GM12878 (cell line): ENCODE measurements at regions not wholly inside any gene's neighbourhood (a gene's known extent, or its start where the extent isn't known, plus 50 kb on each side); places are given as distances from the start of the nearest gene placed in this dataset.

ENCODE experiments used
- ATAC-seq: fragments of 200-7000 bp; cut with Tn5 transposase; 3 replicates; pipeline ENCODE4 v1.9.1; 2020; ENCODE audit warnings: mild to moderate bottlenecking, moderate library complexity
- BruUV-seq: library from RNA; stranded (reverse); fragments of 400-500 nt; replicated peaks from 2 replicates; lab custom pipeline; 2021; lab: Mats Ljungman, UMichigan
- CTCF ChIA-PET: fragments of 300-600 bp; sonication (Branson Sonifier 250); formaldehyde crosslinking; extraction: SDS; loops from one replicate; lab custom pipeline; 2021; ENCODE audit warnings: inconsistent platforms; lab: Yijun Ruan, JAX
- POLR2A ChIA-PET: fragments of 350-600 bp; formaldehyde crosslinking; extraction: SDS; loops from one replicate; lab custom pipeline; 2021; ENCODE audit warnings: inconsistent platforms; lab: Charles Lee
- RAD21 ChIA-PET: fragments of 300-600 bp; sonication (Branson Sonifier 250); formaldehyde crosslinking; loops from one replicate; lab custom pipeline; 2023; ENCODE audit warnings: antibody characterized with exemption; ENCODE audit not compliant: unreplicated experiment; lab: Charles Lee
- SMC1A ChIA-PET: fragments of 300-600 bp; sonication (Branson Sonifier 250); formaldehyde crosslinking; loops from one replicate; lab custom pipeline; 2023; ENCODE audit not compliant: unreplicated experiment, uncharacterized antibody; lab: Charles Lee
- DNase-seq: peaks from one replicate; pipeline ENCODE4 v3.0.0-alpha.2; 2011; ENCODE audit warnings: low read depth, low spot score
- FAIRE-seq: peaks from 3 replicates; lab custom pipeline; 2011; peaks lifted over from hg19 to GRCh38; lab: Jason Lieb, UNC
- H2AFZ ChIP-seq: 2 replicates; pipeline ENCODE4 v1.6.0; 2011; ENCODE audit warnings: low read depth, low read length, control low read depth; ENCODE audit not compliant: control insufficient read depth
- H3K27ac ChIP-seq: 2 replicates; pipeline ENCODE4 v1.5.1; 2011; ENCODE audit warnings: control low read depth; ENCODE audit not compliant: control insufficient read depth, insufficient read depth
- H3K27me3 ChIP-seq, 2 experiments: replicated peaks in 1 of 2; 2 replicates each; pipeline versions ENCODE4 v1.6.0 to v1.6.1; 2011; ENCODE audit warnings: low read length in 1 of 2; ENCODE audit not compliant: control insufficient read depth in 2 of 2, insufficient read depth in 2 of 2
- H3K36me3 ChIP-seq, 2 experiments: 2 replicates each; pipeline ENCODE4 v1.5.1; 2011; ENCODE audit warnings: low read length in 1 of 2; ENCODE audit not compliant: control insufficient read depth in 2 of 2, insufficient read depth in 2 of 2
- H3K4me1 ChIP-seq: 2 replicates; pipeline ENCODE4 v1.6.1; 2011; ENCODE audit warnings: mild to moderate bottlenecking, low read length, moderate library complexity, mixed read lengths; ENCODE audit not compliant: control insufficient read depth, insufficient read depth
- H3K4me2 ChIP-seq: 2 replicates; pipeline ENCODE4 v1.6.0; 2011; ENCODE audit warnings: control low read depth; ENCODE audit not compliant: control insufficient read depth, insufficient read depth
- H3K4me3 ChIP-seq: fragments of 200-600 bp; sonication (generic); 2 replicates; pipeline ENCODE4 v1.5.1; 2016
- H3K79me2 ChIP-seq: 2 replicates; pipeline ENCODE4 v1.6.0; 2011; ENCODE audit warnings: low read length; ENCODE audit not compliant: control insufficient read depth, insufficient read depth
- H3K9ac ChIP-seq: 2 replicates; pipeline ENCODE4 v1.8.0; 2011; ENCODE audit warnings: low read length, control low read depth, mixed read lengths; ENCODE audit not compliant: control insufficient read depth, insufficient read depth
- H3K9me3 ChIP-seq: replicated peaks from 3 replicates; pipeline ENCODE4 v1.5.1; 2011; ENCODE audit warnings: mild to moderate bottlenecking, low read length; ENCODE audit not compliant: control insufficient read depth, insufficient read depth
- H4K20me1 ChIP-seq: 2 replicates; pipeline ENCODE4 v1.6.0; 2011; ENCODE audit not compliant: control insufficient read depth, insufficient read depth
- CEBPZ ChIP-seq: fragments of 150-350 bp; IDR thresholded peaks from 2 replicates; pipeline ENCODE4 v1.6.1; 2016; ENCODE audit warnings: low read depth, low read length
- EED ChIP-seq: sonication (generic); IDR thresholded peaks from 2 replicates; pipeline ENCODE4 v1.6.1; 2016; ENCODE audit warnings: antibody characterized with exemption, low read depth
- EGR1 ChIP-seq, 2 experiments: IDR thresholded peaks; 1 replicate in 1 of 2; 2 replicates in 1 of 2; pipeline ENCODE4 v1.6.1; 2011 to 2012; ENCODE audit warnings: low read depth in 2 of 2, low read length in 2 of 2, borderline replicate concordance in 1 of 2, mild to moderate bottlenecking in 1 of 2, moderate library complexity in 1 of 2
- EP300 ChIP-seq, 2 experiments: fragments of 150-350 bp in 1 of 2; IDR thresholded peaks; 2 replicates each; pipeline ENCODE4 v1.6.1; 2011 to 2012; ENCODE audit warnings: low read depth in 2 of 2, low read length in 2 of 2, borderline replicate concordance in 1 of 2, improper control_type of control experiment in 1 of 2, inconsistent platforms in 1 of 2; ENCODE audit not compliant: control insufficient read depth in 1 of 2
- ESRRA ChIP-seq: IDR thresholded peaks from 2 replicates; pipeline ENCODE4 v1.6.1; 2012; ENCODE audit warnings: mild to moderate bottlenecking, low read length, improper control_type of control experiment
- FOS ChIP-seq: IDR thresholded peaks from 3 replicates; pipeline ENCODE4 v1.6.1; 2011; ENCODE audit warnings: borderline replicate concordance; ENCODE audit not compliant: insufficient read length; ENCODE audit errors: extremely low read depth
- GATAD2B ChIP-seq: fragments of 450-650 bp; conservative IDR thresholded peaks from 2 replicates; pipeline ENCODE4 v1.6.1; 2017; ENCODE audit warnings: low read depth, mild to moderate bottlenecking, moderate library complexity
- JUNB ChIP-seq: IDR thresholded peaks from 2 replicates; pipeline ENCODE4 v1.6.1; 2016; ENCODE audit warnings: antibody characterized with exemption, mild to moderate bottlenecking
- MAX ChIP-seq: IDR thresholded peaks from 2 replicates; pipeline ENCODE4 v1.6.1; 2012; ENCODE audit warnings: low read depth, low read length, improper control_type of control experiment
- MEF2A ChIP-seq: IDR thresholded peaks from 2 replicates; pipeline ENCODE4 v1.6.1; 2011; ENCODE audit warnings: low read depth, mild to moderate bottlenecking, low read length, moderate library complexity; ENCODE audit not compliant: insufficient read depth
- PAX8 ChIP-seq: fragments of 450-650 bp; IDR thresholded peaks from 2 replicates; pipeline ENCODE4 v1.6.1; 2017; ENCODE audit warnings: mild to moderate bottlenecking, moderate library complexity
- POLR2AphosphoS2 ChIP-seq: IDR thresholded peaks from 2 replicates; pipeline ENCODE4 v1.6.1; 2011; ENCODE audit warnings: low read depth, mild to moderate bottlenecking, low read length, improper control_type of control experiment, moderate library complexity
- RBBP5 ChIP-seq: fragments of 200-600 bp; sonication (generic); conservative IDR thresholded peaks from 2 replicates; pipeline ENCODE4 v1.6.1; 2016
- REST ChIP-seq: IDR thresholded peaks from 2 replicates; pipeline ENCODE4 v1.6.1; 2012; ENCODE audit warnings: mild to moderate bottlenecking, low read depth, low read length
- SUPT20H ChIP-seq: IDR thresholded peaks from 2 replicates; pipeline ENCODE4 v1.6.1; 2011; ENCODE audit warnings: low read depth, mild to moderate bottlenecking, low read length, moderate library complexity, borderline replicate concordance; ENCODE audit not compliant: control insufficient read depth
- TARDBP ChIP-seq: IDR thresholded peaks from 2 replicates; pipeline ENCODE4 v1.6.1; 2016; ENCODE audit warnings: borderline replicate concordance
- WGBS: methylation state at CpG from one replicate; pipeline ENCODE4 v1.1.6; 2016; ENCODE audit warnings: low lambda C conversion rate; ENCODE audit not compliant: insufficient replicate concordance, insufficient coverage; ENCODE audit errors: missing lambda C conversion rate; 5-methylcytosine and 5-hydroxymethylcytosine counted together
- in situ Hi-C: fragments of 300-500 bp; cut with MboI; formaldehyde crosslinking; loops from 9 replicates; pipeline ENCODE4 v1.14.3; 2018; ENCODE audit warnings: mixed read lengths
- intact Hi-C: fragments of 100-400 bp; cut with micrococcal nuclease; formaldehyde crosslinking; loops from one replicate; pipeline ENCODE4 v1.14.2; 2022; ENCODE audit not compliant: unreplicated experiment

DNA sequence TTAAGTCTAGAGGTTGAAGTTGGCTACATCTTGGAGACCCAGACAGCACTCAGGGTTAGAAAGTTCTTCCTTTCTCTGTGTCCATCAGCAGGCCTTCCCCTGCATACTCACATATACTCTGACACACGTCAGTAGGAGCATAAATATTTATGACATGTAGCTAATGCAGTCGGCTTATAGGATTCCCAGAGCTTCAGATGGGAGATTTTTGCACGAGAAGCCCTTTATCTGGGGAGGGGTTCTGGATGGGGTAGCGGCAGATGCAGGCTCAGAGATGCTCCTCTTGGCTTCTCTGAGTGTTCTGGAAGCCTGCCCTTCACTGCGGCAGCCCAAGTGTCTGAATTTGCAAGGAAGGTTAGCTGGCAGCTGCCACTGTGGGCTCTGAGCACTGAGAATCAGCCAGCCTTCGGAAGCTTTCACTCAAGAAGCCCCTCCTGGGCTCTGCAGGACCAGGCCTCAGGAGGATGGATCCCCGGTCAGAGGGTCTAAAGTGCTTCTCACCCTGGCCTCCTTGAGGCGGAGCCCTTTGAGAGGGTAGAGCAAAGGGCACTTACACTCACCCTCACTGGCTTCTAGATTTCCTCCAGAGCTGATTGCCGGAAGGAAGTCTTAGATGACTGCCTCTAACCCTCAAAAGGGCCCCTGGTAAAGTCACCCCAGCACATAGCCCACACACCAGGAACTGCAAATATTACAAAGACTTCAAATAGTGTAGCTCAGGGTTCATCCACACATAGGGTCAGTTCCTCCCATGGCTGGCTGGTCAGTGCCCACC, 68.1 kb upstream of the NFASC start:
- Histone ChIP-seq H3K9ac (no peak overlapping the region), H2AFZ (no peak overlapping the region), H4K20me1 (no peaks in the 10 kb centered on the region), H3K9me3 (no peaks in the 10 kb centered on the region), H3K4me3 (no peak overlapping the region), H3K79me2 (no peaks in the 10 kb centered on the region), H3K4me2 (no peak overlapping the region), H3K4me1 (no peaks in the 10 kb centered on the region), H3K27ac (no peak overlapping the region), H3K36me3 (no peaks in the 10 kb centered on the region), H3K27me3 (peaks cover 0 to 9% of the 10 kb centered on the region in 2 experiments; a peak in 3 of 4 replicates)
- no TSS peak for BruUV-seq
- in situ Hi-C loops (loop anchor here (10.0 kb wide), 1 partner anchor 368 kb away; no protein-coding TSS in a partner anchor), intact Hi-C loops (loop anchor here (10.0 kb wide), 1 partner anchor 358 kb away; no protein-coding TSS in a partner anchor)
- RAD21 ChIA-PET = interaction anchor here (0.8 to 1.5 kb wide), 5 partner anchors 14 to 295 kb away, joined by 3 to 8 read pairs (median 3); no protein-coding TSS in a partner anchor
- SMC1A ChIA-PET = interaction anchor here (0.8 to 2.9 kb wide), 6 partner anchors 10 to 323 kb away, joined by 3 to 9 read pairs (median 4); no protein-coding TSS in a partner anchor
- no peak for DNase-seq
- ATAC-seq = no peak
- FAIRE-seq = no peak
- 7% methylated on average over 9 of the region's 9 CpGs for WGBS
- POLR2A ChIA-PET = interaction anchor here (0.5 to 0.6 kb wide), 2 partner anchors 9 to 1837 kb away, joined by 3 to 5 read pairs; no protein-coding TSS in a partner anchor
- CTCF ChIA-PET = interaction anchor here (0.7 to 10.4 kb wide), 7 partner anchors 10 to 239 kb away, joined by 3 to 279 read pairs (median 4); no protein-coding TSS in a partner anchor
- TF ChIP-seq CEBPZ = no peak
- TF ChIP-seq POLR2AphosphoS2 = no peak
- no peak for TF ChIP-seq EGR1 (IDR thresholded peaks at IDR 0.05; ENCODE audit: borderline replicate concordance in 1 of 2, low read depth in 2 of 2, low read length in 2 of 2)
- TF ChIP-seq FOS = no peak
- no peak for TF ChIP-seq RBBP5
- TF ChIP-seq MEF2A = no peak
- TF ChIP-seq ESRRA = no peak
- TF ChIP-seq MAX = no peak
- no peak for TF ChIP-seq SUPT20H
- no peak for TF ChIP-seq REST
- no peak for TF ChIP-seq GATAD2B
- no peak for TF ChIP-seq EED
- TF ChIP-seq TARDBP = no peak
- TF ChIP-seq JUNB = no peak
- TF ChIP-seq PAX8 = no peak
- no peak for TF ChIP-seq EP300 (IDR thresholded peaks at IDR 0.05; ENCODE audit: borderline replicate concordance in 1 of 2, control insufficient read depth in 1 of 2, low read depth in 2 of 2, low read length in 2 of 2)
